ENCODE measurements at regions not wholly inside any gene's neighbourhood (a gene's known extent, or its start where the extent isn't known, plus 50 kb on each side); places are given as distances from the start of the nearest gene placed in this dataset.

DNA sequence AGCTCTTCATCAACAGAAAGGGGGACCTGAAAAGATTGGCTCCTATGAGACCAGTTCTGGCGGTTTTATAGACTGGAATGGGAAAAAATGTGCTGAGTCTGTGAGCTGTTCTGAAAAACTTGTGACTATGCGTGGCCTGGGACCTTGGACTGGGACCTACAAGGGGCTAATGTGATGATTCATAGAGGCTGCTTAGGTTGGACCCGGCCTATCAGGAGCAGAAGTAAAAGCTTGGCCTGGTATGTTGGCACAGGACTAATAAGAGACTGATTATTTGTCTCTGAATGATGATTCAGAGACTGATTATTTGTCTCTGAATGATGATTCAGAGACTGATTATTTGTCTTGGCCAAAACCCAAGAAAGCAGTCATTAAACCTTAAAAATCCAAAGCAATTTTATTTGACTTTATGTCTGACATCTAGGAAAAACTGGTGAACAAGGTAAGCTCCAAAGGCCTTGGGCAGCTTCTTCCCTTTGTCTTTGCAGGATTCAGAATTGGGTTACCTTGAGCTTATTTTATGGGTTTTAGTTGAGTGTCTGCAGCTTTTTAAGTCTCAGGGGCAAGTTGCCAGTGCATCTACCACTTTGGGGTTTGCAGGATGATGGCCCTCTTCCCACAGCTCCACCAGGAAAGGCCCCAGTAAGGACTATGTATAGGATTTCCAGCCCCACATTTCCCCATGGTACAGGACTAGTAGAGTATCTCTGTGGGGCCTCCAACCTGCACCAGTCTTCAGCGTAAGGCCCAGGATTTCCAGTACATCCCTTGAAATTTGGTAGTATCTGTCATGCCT is 390.3 kb downstream of the KDM5D start:
- no peak for DNase-seq

GRCh38 chrY:19351616-19352015 is 392.9 kb downstream of the KDM5D start:
- DNase-seq: no peak

DNA sequence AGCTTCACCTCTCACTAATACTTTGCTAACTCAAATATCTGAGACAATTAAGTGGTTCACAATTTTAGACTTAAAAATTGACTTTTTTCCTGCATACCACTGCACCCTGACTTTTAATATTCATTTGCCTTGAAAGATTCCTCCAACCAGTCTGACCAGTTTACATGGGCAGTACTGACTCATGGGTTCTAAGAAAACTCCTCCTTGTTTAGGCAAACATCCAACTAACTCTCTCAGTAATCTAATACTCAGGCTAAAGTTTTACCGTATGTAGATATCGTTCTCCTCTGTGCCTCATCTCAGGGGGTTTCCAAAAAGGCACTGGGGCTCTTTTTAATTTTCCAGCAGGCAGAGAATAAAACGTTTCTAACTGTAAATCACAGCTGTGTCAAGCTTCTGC is 422.8 kb downstream of the KDM5D start:
- DNase-seq: no peak

DNA sequence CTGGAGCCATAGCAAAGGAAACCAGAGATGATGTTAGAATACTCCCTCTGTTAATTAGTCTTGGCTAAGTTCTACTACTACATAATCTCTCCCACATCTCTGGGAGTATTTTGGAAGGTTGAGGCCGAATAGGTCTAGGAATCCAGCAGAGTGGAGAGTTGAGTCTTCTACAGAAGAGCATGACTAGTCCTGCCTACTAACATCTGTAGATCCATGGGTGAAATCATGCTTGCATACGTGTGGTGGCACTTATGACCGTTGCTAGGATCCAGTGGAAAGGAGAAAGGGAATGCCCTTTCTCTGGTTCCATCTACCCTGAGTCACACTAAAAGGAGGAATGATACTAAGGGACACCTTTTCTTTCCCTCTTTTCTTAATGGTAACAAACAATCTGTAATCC is 425.4 kb downstream of the KDM5D start:
- DNase-seq: no peak

DNA sequence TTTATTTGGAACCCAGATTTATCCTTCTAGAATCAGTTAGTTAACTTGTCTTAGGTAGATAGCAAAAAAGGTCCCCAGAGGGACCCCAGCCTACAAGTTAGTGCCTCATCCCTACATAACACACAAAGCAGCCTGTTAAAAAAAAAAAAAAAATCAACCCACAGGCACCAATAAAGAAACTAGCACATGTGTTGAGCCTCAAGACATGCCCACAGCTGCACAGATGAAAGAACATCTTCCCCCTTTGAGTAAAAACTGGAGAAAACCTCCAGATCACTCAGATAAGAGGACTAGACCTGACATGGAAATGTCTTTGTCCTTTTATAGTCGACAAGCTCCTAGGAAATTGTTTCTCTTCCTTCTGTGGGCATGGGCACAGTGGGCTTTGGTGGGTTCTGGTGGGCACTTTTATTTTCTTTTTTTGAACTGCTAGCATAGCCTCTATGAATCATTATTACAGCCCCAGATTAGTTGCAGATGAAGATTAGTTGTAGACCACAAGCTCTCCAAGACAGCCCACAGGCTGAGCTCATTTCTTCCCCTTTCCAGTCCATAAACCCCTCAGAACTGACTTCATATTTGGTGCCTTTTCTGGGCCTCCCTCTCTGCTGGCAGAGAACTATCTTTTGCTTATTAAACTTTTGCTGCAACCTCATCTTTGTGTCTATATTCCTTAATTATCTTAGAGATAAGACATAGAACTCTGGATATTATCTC is 427.1 kb downstream of the KDM5D start:
- no peak for DNase-seq

- no peak for DNase-seq
Measured at GRCh38 chrY:19307627-19308026, 436.9 kb downstream of the KDM5D start.

DNA sequence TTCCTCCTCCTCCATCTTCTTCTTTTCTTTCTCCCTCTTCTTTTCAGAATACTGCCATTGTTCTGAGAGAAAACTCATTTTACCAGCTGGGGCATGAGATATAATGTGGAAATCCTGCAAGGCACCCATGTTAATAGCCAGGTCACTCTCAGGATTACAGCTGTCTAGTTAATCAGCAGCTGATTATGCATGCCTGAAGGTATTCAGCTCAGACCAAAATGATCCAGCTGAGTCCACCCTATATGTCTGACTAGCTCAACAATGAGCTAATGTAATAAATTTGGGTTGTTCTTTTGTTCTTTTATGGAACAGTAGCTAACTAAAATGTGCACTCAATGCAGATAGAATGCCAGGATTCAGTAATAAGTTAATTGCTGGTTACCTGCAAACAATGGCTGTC is 441.4 kb downstream of the KDM5D start:
- no peak for DNase-seq

DNA sequence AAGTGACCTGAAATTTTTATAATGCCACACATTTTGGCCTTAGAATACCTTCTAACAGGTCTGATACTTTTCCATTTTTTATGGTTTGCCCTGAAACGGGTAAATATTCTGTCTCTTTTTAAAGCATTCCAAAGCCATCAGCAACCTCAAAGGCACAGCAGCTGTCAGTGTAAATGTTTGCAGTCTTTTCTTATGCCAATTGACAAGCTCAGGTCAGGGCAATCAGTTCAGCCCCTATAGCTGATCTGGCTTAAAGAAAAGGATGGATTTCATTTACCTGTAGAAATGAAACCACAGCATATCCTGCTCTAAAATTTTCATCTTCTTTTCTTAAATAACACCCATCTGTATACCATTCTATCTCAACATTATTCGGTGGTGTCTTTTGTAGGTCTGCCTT is 453.6 kb downstream of the KDM5D start:
- no peak for DNase-seq

DNA sequence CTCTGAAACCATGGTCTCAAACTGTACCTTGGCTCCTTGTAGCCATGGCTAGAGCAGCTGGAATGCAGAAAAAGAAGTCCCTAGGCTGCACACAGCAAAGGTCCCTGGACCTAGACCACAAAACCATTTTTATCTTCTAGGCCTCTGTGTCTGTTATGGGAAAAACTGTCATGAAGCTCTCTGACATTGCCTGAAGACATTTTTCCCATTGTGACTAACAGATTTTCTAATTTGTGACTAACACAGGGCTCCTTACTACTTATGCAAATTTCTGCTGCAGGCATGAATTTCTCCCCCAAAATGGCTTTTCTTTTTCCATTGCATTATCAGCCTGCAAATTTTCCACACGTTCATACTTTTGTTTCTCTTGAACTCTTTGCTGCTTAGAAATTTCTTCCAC is 470.4 kb downstream of the KDM5D start:
- DNase-seq: no peak

GRCh38 chrY:19268331-19268730 is 476.2 kb downstream of the KDM5D start:
- no peak for DNase-seq

- no peak for DNase-seq
Measured at GRCh38 chrY:19265404-19265803, 479.1 kb downstream of the KDM5D start.

- DNase-seq: no peak
Measured at GRCh38 chrY:19262310-19262709, 482.2 kb downstream of the KDM5D start.

DNA sequence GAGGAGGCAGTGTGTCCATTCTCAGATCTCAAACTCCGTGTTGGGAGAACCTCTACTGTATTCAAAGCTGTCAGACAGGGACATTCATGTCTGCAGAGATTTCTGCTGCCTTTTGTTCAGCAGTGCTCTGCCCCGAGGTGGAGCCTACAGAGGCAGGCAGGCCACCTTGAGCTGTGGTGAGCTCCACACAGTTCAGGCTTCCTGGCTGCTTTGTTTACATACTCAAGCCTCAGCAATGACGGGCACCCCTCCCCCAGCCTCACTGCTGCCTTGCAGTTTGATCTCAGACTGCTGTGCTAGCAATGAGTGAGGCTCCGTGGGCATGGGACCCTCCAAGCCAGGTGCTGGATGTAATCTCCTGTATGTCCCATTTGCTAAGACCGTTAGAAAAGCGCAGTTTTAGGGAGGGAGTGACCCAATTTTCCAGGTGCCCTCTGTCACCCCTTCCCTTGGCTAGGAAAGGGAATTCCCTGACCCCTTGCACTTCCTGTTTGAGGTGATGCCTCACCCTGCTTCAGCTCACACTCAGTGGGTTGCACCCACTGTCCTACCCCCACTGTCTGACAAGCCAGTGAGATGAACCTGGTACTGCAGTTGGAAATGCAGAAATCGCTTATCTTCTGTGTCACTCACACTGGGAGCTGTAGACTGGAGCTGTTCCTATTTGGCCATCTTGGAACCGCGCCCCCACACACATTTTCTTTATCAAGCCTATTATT is 458.9 kb upstream of the HSFY2 start:
- DNase-seq: no peak

- no peak for DNase-seq
Measured at GRCh38 chrY:19220784-19221183, 447.2 kb upstream of the HSFY2 start.

DNA sequence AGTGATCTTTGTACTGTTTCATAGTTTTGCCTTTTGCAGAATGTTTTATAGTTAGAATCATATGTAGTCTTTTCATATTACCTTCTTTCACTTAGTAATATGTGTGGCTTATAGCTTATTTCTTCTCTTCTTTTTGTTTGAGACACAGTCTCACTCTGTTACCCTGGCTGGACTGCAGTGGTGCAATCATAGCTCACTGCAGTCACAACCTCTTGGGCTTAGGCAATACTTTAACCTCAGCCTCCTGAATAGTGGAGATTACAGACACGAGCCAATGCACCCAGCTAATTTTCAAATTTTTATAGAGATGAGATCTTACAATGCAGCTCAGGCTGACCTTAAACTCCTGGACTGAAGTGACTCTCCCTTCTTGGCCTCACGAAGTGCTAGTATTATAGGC is 435.4 kb upstream of the HSFY2 start:
- no peak for DNase-seq

DNA sequence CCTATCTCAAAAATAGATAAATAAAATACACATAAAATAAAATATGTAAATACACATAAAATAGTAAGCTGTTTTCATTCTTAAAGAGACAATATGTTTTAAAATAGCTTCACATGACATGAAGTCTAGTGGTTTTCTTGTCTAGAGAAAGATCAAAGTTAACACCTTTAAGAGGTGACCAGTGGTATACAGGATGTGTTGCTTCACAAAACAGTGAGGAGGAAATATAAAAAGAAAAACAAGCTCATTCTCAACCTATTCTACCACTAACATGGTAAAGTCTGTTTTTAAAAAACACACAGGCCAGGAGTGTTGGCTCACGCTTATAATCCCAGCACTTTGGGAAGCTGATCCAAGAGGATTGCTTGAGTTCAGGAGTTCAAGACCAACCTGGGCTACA is 433.5 kb upstream of the HSFY2 start:
- DNase-seq: no peak

DNA sequence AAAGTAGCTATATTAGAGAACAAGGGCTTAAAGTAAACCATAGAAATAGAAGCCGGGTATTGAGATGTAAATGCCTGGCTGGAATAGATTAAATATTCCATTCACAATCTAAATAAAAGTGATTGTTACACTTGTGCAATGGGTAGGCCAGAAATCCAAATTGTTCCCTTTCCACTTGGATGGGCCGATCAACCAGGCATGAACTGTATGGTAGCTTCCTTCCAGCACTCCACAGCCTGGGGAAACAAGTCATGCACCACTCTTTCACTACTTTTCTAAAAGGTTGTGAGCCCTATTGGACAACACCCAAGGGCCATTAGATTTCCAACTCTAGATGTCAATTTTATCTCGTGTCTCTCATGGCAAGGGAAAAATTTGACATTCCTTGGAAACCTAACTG is 407.3 kb upstream of the HSFY2 start:
- no peak for DNase-seq

DNA sequence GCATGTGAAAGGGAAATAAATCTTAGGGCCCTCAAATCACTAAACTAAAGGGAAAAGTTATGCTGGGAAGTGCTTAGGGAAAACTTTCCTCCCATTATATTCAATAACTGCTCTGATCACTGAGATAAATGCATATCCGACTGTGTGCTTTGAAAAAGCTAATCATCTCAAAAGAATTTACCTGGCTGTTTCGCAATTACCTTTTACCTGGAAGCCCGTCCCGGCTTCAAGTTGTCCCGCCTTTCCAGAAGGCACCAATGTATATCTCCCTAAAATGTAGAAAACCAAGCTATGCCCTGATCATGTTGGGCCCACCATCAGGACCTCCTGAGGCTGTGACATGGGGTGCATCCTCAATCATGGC is 394.6 kb upstream of the HSFY2 start:
- no peak for DNase-seq

GRCh38 chrY:19167319-19168201 is 394.0 kb upstream of the HSFY2 start:
- no peak for DNase-seq

DNA sequence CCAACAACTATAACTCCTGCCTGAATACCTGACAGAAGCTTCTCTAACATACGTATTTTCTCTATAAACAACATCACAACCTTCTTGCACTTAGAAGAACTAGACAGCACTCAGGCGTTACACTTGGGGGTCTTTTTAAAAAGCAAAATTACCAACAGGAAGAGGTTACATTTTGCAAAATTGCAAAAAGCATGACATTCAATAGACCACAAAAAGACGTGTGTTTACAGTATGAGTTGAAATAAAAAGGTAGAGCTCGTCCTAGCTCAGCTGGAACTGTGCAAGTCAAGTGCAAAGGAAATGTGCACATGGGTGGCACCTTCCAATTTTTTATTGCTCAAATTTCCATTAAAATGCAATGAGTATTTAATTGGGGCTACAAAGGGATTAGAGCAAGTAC is 375.2 kb upstream of the HSFY2 start:
- DNase-seq: no peak

GRCh38 chrY:19146296-19146695 is 372.8 kb upstream of the HSFY2 start:
- DNase-seq: no peak

DNA sequence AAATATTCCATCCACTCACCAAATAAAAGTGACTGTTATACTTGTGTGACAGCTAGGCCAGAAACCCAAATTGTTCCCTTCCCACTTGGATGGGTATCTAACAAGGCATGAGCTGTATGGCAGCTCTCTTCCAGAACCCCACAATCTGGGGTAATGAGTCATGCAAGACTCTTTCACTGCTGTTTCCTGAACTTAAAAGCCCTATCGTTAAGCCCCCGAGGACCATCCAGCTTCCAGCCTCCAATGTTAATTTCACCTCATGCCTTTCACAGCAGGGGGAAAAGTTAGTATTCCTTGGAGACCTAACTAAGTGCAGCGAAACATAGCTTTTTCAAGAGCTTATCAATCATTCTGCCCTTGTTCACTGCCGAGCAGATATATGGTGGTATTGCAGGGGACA is 368.6 kb upstream of the HSFY2 start:
- DNase-seq: no peak

- no peak for DNase-seq
Measured at GRCh38 chrY:19140285-19140920, 366.9 kb upstream of the HSFY2 start.

Measured in NCI-H1092 treated with DMSO at 0.1 percent for 48 hours (cell line).